ENCODE measurements at regions not wholly inside any gene's neighbourhood (a gene's known extent, or its start where the extent isn't known, plus 50 kb on each side); places are given as distances from the start of the nearest gene placed in this dataset.

DNA sequence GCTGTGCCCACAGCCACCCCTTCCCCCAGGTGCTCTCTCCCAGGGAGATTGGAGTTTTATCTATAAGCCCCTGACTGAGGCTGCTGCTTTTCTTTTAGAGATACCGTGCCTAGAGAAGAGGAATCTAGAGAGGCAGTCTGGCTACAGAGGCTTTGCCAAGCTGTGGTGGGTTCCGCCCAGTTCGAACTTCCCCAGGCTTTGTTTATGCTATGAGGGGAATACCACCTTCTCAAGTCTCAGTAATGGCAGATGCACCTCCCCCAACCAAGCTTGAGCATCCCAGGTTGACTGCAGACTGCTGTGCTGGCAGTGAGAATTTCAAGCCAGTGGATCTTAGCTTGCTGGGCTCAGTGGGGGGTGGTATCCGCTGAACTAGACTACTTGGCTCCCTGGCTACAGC, 157.4 kb downstream of the CAAP1 start:
- no peak for DNase-seq

DNA sequence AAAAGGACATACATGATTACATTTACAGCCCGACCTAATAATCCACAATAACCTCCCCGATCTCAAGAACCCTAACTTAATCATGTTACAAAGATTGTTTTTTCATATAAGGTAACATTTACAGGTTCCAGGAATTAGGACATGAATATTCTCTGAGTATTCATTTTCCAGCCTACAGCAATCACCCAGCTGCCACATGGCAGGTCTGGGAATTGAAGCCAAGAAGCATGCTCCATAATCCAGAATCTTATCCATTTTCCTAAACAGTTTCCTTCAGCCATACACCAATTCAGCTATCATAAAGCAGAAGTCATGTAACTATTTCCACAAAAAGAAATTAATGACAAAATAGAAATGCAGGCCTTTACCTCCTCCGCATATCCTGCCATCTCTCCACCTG, 163.4 kb downstream of the CAAP1 start:
- DNase-seq = no peak

DNA sequence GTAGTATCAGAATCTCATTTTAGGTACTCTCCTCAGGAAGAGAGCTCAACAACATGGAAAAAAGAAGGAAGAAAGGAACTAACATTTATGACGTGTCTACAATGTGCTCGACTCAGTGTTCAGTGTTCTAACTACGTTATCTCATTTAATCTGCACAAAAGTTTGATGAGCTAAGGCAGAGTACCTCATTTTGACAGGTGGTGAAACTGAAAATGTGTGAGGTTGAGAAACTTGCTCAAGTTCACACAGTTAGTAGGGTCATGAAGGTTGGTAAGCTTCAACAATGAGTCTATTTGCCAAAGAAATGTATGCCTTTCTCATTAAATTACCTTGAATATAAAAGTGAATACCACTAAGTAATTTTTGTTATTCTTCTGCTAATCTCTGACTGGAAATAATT, 165.1 kb downstream of the CAAP1 start:
- DNase-seq = no peak

DNA sequence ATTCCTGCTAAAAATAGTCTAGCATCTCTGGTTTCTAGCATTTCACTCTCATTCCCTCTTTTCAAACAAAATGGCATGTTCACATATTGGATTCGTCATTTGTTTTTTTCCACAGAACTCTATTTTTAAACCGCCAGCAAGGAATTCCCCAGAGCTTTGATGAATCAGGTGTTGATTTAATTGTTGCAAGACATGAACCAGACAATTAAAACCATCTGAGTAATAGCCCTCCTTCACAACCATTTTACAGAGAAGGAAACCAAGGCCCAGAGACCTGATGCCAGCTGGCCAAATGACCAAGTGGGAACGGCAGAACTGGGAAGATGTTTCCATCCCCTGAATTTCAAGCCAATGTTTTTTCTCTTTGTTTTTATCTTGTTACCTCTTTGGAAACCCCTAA, 167.0 kb downstream of the CAAP1 start:
- DNase-seq = peak; percentile 31

DNA sequence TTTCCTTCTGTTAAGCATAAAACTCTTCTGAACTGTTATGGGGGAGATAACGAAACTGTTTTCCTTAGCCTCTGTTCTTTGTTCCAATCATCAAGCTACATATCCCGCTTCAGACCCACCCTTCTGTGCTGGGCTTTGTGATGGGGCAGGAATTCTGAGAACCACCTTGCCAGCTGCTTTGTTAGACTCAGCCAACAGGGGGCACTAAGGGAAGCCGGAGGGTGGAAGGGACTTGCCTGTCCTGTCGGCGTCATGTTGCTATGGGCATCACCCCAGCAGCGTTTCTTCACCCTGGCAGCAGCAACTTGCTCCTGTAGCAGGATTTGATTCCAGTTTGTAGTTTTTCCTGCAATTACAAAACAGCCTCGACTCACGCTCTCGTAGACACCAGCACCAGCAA, 169.1 kb downstream of the CAAP1 start:
- no peak for DNase-seq

DNA sequence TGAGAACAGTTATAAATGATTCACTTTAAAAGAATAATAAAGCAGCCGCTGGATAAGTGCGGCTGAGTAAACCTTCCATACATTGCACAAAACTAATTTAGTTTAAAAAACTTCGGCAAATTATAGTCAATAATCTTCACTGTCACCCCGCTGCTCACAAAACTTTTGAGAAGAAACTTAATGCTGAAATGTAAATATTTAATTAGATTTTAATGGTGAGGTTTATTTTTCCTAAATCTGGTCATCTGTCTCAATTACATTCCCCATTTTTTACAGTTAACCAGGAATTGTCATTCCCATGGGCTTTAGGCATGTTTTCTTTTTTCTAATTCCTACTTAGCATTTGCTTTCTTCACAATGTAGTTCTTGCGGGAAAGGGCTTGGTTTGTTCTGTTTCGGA, 169.8 kb downstream of the CAAP1 start:
- DNase-seq = no peak

DNA sequence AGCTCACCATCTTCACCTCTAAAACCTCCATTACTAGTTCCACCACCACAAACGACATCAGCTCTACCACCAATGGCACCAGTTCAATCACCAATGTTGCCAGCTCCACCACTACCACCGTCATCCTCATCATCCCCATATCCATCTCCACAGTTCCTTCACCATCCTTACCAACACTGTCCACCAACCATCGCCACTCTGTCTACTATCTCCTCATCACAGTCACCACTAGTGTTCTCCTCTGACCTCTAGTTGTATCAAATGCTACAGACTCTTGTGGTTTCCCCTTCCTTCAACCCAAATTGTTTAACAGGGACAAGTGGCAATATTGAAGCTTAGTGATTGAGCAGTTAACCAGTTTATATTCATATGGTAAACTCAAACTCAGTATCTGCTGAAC, 182.6 kb downstream of the CAAP1 start:
- no peak for DNase-seq

DNA sequence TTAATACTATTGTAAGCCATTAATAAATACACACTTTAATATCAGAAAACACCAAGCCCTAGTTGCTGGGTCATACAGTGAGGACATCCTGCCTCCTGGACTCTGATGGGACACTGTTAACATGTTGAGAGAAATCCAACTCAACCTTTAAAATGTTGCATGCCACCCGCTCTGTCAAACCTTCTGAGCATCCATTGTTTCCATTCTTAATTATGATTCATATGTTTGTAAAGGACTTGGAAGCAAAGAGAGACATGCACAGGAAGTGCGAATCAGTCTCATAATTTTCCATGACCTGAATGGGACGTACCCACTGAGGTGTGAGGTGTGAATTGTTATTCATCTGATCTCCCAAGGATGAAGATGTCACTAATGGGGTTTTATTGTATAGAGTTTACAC, 186.4 kb downstream of the CAAP1 start:
- no peak for DNase-seq

DNA sequence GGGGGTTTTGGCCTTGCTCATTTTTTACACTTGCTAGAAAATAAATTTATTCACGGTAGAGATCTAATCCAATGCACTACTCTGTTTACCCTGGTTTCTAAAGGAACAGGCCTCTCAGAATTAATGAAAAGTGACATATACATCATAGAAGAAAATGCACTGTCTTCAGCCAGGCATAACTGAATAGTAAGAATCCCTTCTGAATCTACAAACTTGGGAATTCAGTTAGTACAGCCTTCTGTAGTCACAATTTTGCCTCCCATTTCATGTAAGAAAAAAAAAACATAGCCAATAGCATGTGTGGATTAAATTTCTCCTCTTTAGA, 197.3 kb downstream of the CAAP1 start:
- no peak for DNase-seq

DNA sequence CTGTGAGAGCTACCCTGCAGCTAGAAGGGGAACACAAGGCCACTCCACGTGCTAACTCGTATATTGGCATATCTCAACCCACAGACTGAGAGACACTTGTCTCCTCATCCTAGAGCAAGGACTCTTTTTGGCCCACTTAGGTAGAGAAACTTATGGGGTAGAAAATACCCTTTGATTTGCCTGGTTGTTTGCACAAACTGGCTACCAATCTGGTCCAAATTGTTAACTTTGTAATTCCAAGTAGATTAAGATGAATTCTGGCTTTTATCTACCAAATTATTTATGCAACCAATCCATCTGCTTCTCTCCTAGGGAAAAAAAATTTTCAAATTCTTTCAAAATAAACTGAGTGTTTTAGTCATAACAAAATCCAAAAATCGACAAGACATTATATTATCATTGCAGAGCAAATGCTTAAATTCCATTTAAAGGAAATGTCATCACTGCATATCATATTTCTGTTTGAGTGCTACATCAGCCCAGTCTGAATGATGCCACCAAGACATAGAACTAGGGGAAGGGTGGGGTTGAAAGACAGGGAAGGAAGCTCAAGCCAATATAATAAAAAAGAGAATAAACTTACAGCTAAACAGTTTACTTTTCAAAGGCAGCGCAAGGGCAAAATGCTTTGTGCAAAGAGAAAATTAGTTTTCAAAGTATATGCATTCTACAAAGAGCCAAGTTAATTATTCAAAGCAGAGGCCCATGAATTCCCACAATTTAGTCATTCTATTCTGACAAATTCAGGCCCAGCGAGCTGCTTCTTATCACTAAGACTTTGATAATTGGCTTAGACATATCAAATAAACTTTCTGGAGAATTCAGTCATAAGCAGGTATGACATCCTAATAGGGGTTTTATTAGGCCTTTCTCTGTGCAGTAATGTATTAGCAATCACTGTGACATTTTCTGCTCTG, 198.0 kb downstream of the CAAP1 start:
- no peak for DNase-seq

DNA sequence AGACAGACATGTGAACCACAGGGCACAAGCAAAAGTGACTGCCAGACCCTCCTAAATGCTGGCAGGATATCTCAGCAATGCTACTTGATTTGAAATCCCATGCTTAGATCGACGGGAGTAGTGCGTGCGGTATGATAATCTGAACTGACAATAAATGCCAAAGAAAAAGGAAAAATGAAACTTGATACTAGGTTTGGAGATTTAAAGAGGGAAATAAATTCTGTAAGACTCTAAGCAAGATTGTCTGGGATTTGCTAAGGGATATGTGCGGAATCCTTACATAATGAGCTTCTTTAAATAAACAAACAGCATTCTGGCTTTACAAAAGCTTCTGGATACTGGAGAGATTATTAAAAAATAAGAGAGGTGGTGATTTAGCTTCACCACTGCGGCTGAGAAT, 203.6 kb downstream of the CAAP1 start:
- no peak for DNase-seq

DNA sequence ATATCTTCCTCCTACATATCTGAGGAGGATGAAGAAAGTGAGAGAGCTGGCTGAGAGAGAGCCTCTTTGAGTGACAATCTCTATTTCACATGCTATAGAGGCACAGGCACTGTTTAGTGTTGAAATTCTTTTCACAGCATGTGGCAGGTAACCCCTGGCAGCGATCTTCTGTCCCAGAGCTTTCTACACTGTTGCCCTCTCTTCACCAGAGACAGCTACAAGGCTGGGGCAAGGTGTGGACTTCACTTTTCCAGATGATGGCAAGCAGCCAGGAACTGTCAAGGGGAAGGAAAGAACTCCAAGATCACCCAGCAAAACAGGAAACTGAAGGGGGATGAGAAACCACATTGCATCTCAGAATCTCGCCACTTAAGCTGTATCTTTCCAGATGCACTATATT, 205.2 kb downstream of the CAAP1 start:
- no peak for DNase-seq

DNA sequence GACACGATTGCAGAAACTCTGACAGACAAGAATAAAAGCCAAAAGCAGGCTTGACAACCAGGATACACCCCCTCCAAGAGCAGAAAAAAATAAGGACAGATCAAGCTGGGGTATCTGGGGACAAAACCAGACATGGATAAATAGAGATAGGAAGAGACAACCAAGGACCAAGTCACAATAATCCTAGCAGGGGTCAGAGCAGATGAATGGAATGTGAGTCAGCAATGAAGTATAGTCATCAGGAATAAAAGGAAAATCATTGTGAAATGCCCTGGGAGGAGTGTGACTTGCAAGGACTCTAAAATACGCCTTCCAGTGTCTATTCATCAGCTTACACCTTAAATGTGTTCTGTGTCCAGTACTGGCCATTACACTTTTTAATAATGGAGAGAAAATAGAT, 206.8 kb downstream of the CAAP1 start:
- peak; percentile 10 for DNase-seq

DNA sequence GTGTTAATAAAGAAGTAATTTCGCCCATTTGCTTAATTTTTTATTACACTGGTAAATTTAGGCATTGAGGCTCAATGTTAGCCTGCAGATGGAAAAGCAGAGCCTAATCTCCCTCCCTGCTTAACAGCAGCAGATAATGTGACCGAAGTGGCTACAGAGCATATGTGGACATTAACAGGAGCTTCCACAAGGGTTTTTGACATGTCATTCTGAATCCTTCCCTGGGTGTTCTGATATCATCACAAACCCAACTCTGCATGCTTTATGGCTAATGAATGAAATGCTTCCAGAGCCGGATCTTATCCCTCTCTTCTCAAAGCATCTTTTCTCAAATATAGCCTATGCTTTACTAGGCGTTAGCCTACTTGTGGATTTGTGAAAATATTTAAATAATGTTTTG, 208.6 kb downstream of the CAAP1 start:
- DNase-seq = no peak

DNA sequence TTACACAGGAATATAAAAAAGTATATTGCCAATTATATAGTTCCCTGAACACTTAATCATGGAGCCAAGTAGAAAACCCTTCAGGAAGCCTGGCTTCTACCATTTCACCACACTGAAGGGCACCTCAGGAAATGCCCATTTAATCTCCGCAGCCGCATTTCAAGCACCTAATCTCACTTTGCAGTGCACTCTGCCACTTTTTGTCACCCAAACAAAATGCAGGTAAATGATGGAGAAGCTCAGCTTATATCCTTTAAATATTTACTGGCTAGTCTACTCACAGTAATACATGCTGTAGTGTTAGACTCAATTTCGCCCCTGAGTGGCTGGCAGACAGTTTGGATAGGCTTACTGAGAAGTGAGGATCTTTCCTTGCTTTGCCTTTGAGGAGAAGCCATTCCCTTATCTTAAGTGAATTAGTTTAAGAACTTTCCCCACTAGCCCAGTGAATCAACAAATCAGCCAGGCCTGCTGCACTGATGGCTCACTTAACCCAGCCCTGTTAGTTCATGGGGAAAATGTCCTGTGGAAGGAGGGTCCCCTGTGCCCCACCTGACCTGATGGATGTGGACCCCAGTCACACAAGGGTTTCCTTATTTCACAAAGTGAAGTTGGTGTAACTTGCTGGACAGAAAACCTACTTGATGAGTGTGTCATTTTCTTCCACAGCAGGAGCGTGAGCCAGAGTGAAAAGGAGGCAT, 209.7 kb downstream of the CAAP1 start:
- no peak for DNase-seq

DNA sequence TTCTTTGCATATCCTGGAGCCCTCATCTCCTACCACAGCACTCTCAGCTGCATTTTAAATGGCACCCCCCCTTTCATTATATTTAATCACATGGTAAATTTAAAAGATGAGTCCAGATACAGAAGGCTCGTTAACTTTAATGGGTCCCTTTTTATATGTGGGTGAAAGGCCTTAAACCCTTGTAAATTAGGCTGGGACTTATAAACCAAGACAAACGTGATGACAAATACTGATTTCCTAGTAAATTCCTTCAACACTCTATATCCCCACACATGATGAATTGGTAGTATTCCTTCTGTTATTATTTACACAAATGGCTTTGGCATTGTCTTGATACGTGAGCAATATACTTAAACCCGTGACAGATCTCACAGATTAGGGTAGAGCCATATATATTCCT, 210.6 kb downstream of the CAAP1 start:
- DNase-seq = no peak

DNA sequence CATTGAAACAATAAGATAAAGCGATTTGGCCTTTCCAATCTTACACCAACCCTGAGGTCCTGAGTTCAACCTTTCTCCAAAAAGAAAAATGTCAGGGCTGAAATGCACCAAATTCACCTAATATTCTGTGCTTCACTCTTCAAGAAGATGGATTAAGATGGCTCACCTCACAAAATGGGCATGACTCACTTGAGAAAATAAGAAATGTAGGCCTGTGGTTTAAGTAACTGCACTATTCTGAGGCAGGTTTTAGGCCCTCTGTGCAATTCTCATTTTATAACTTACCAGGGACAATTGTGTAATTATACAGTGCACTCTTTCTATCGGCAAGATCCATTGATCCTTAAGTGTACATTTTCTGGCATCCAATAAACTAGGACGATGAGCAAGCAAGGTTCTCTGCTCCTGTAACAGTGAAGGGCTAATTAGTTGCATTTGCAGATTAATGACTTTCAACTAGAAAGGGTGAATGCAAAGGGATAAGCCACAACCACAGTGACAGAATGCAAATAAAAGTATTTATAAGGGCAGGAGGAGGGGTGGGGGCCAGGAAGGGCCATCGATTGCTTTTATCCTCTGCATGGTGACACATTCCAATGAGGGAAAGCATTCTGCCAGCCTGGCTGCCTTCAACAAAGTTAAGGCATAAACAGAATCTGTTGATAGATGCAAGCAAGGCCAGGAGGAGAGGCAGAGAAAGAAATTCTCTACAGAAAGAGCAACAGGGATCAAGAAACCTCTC, 214.5 kb downstream of the CAAP1 start:
- no peak for DNase-seq

DNA sequence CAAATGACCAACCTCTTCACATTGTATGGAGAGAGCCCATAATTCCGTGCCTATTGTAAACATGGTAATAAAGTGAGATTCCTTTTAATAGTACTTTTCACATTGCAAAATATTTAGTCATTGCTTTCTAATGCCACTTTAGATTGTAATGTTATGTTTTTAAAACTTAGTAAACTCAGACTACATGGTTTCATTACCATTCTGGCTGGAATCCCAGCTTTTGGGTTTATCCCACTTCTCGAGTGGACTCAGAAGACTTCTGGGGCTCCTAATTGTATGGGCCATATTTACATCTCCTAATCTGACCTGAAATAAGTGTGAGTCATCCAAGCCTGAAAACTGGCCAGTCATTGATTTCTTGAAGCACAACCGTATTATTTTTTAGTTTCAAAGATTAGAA, 217.6 kb downstream of the CAAP1 start:
- peak; percentile 18 for DNase-seq

DNA sequence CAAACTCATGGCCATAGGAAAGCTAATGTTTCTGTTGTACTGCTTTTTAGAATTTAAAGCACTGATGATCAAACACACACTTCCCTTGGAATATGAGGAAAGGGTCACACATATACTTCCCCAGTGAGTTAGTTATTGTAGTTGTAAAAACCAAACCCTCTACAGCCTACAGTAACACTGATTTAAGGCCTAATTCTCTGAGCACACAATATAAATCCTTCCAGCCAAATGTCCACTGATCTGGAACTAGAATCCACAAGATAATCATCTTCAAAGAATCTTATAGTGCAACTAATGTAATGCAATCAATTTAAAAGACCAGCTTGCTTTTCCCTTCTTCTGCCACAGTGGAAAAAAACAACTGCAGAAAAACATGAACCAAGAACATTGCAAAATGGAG, 219.3 kb downstream of the CAAP1 start:
- DNase-seq = no peak

DNA sequence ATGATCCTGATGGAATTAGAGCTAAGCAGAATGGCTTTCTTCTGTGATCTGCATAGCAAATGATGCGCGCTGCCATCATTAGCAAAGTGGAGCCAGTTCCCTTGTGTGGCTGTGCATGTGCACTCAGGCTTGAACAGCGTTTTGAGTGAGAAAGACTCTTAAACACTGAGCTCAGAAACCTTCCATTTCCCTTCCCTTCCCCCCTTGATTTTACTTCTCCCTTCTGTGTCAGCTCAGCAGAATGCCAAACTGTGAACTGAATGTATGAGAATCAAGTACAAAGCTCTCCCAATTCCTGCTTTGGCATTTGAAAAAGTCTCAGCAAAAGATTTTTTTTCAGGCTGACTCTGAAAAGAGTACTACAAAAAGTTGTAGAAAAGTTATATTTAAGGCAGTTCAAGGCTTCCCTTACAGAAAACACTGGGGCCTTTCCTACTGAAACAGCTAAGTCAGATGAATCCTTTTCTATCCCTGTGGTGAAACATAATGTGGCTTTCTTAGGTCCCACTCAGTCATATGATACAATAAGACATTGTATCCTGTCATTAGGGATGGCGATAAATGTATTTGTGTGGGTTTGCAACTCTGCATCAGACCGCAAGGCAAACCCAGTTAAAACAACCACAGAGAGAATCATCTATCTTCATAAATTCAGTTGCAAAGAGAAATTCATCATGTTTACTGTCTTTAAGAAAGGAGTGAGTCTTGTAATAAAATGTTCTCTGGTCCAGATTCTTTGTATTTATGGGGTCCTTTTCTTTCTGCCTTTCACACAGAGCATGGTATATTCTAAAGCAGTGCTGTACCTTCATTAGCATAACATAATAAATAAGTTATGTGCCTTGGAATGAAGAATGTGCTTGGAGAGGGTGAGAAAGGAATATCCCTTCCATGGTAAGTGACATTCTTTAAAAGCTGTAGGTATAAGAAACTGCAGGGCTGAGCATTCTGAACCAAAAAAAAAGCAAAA, 222.6 kb downstream of the CAAP1 start:
- no peak for DNase-seq

DNA sequence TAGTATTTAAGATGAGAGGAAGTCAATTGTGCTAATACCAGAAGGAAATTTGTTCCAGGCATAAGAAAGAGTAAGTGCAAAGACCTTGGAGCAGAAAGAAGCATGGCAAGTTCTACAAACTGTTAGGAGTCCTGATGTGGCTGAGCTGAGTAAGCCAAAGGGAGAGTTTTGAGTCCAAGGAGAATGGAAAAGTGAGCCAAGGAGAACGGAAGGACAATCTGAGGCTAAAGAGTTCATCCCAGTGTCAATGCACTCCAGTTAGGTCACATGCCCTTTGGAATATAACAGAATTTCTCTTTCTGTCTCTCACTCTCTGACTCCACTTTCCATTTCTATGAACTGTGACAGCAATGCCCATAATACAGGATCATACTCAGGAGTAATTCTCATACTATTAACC, 224.7 kb downstream of the CAAP1 start:
- DNase-seq = no peak

DNA sequence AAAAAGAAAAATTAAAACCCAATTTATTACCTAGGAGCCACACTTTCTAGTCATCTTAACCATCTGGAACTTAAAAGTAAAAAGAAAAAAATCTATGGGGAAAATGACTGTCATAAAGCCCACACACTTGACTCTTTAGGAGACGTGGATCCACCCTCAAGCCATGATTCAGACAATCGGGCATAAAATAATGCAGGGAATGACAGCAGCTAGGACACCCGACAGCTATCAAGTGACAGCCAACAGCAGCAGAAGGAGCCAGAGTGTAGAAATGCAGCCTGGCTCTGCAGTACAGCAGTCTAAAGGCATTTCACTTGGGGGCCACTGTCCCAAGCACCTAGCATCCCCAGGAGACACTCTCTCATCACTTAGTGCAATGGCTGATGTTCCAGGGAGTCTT, 226.9 kb downstream of the CAAP1 start:
- DNase-seq = no peak

All from fibroblast of skin of right quadriceps (primary cell).